ENCODE measurements at regions not wholly inside any gene's neighbourhood (a gene's known extent, or its start where the extent isn't known, plus 50 kb on each side); places are given as distances from the start of the nearest gene placed in this dataset.

DNA sequence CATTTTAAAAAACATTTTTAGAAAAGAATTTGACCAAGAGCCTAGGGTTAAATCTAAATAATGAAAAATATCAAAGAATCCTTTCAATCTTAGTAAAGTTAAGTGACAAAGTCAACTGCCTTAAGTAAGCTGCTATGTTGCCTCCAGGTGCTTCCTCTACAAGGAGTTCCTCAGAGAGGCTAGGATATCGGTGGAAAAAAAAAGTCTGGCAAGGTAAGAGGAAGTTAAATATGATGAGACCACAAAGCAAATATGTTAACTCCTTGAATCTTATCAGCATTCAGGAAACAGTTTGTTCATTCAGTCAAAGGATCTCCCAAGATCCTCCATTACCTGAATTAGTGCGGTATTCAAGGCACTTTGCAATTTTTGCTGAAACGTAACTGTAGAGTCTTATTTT, 563.5 kb downstream of the PTPRC start (continued):
- TF ChIP-seq ZNF333 (CRISPR knock-in tag; IDR thresholded peaks at IDR 0.05; ENCODE audit: borderline replicate concordance) = no peak
- TF ChIP-seq ZNF124 (CRISPR knock-in tag; IDR thresholded peaks at IDR 0.05) = no peak
- TF ChIP-seq, protein P1, sequence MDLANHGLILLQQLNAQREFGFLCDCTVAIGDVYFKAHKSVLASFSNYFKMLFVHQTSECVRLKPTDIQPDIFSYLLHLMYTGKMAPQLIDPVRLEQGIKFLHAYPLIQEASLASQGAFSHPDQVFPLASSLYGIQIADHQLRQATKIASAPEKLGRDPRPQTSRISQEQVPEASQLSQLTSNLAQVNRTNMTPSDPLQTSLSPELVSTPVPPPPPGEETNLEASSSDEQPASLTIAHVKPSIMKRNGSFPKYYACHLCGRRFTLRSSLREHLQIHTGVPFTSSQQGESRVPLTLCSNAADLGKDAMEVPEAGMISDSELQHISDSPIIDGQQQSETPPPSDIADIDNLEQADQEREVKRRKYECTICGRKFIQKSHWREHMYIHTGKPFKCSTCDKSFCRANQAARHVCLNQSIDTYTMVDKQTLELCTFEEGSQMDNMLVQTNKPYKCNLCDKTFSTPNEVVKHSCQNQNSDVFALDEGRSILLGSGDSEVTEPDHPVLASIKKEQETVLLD (CRISPR knock-in tag; IDR thresholded peaks at IDR 0.05; ENCODE audit: low read depth) = no peak

DNA sequence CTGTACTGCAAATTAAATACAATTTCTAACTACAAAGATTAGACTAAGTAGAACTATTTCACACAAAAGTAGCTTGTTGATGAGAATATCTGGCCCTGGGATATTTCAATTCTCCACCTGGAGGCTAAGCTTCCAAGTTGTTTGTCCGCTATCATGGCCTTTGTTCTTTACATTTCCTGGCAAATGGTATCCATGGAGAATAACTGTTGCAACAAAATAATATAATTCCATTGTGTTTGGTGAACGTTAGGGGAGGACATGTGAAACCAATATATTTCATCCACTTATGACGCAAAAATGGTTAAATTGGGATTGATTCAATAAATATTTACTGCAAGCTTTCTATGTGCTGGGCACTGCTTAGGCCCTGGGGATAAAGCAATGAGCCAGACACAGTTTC, 565.4 kb downstream of the PTPRC start:
- Histone ChIP-seq H3K79me2 (ENCODE audit: insufficient read depth, low read length) (no peaks in the 10 kb centered on the region), H3K4me1 (ENCODE audit: insufficient read depth, low read length) (no peaks in the 10 kb centered on the region), H3K4me2 (ENCODE audit: low read depth, low read length) (no peak overlapping the region), H3K9me3 (ENCODE audit: low read length) (no peaks in the 10 kb centered on the region), H3K4me3 (replicated peaks in 1 of 3; ENCODE audit: insufficient read depth in 1 of 3, low read depth in 2 of 3, low read length in 3 of 3) (no peak overlapping the region), H3K27ac (ENCODE audit: extremely low read length, insufficient read depth, low read length) (no peak overlapping the region), H3K27me3 (ENCODE audit: control insufficient read depth in 1 of 2, insufficient read depth in 2 of 2, low read length in 2 of 2) (no peaks in the 10 kb centered on the region), H3K9ac (ENCODE audit: insufficient read depth, low read depth, low read length) (no peak overlapping the region), H2AFZ (ENCODE audit: low read length) (no peak overlapping the region), H4K20me1 (ENCODE audit: insufficient read depth, low read length) (no peaks in the 10 kb centered on the region), H3K36me3 (replicated peaks in 1 of 2; ENCODE audit: control insufficient read depth in 1 of 2, insufficient read depth in 2 of 2, low read length in 2 of 2) (no peaks in the 10 kb centered on the region)
- CTCF ChIA-PET (ENCODE audit: low intra/inter-chr PET ratio, low total read pairs) = no interaction called here
- in situ Hi-C loops (cut with HindIII; ENCODE audit: extremely low pct_ligation_motif_present, low pct_unique_long_range_greater_than_20kb) (no loop called here), intact Hi-C loops (cut with micrococcal nuclease; ENCODE audit: unreplicated experiment) (no loop called here)
- DNase-seq (ENCODE audit: low spot score) (no peak), FAIRE-seq (no peak), ATAC-seq (no peak)
- 6% methylated on average over 3 of the region's 3 CpGs for WGBS (ENCODE audit: low lambda C conversion rate)
- POLR2A ChIA-PET = no interaction called here
- no TSS peak for BruUV-seq (replicated peaks)
- TF ChIP-seq ZBTB8A (CRISPR knock-in tag; IDR thresholded peaks at IDR 0.05; ENCODE audit: borderline replicate concordance, low read depth) = no peak
- TF ChIP-seq HOXA9 (CRISPR knock-in tag; IDR thresholded peaks at IDR 0.05; ENCODE audit: borderline replicate concordance) = no peak
- no peak for TF ChIP-seq ZNF17 (CRISPR knock-in tag; IDR thresholded peaks at IDR 0.05)
- TF ChIP-seq NR3C1 (CRISPR knock-in tag; IDR thresholded peaks at IDR 0.05) = no peak
- no peak for TF ChIP-seq ZNF782 (CRISPR knock-in tag; IDR thresholded peaks at IDR 0.05; ENCODE audit: borderline replicate concordance)
- no peak for TF ChIP-seq SP4 (CRISPR knock-in tag; IDR thresholded peaks at IDR 0.05)
- TF ChIP-seq, protein P2, sequence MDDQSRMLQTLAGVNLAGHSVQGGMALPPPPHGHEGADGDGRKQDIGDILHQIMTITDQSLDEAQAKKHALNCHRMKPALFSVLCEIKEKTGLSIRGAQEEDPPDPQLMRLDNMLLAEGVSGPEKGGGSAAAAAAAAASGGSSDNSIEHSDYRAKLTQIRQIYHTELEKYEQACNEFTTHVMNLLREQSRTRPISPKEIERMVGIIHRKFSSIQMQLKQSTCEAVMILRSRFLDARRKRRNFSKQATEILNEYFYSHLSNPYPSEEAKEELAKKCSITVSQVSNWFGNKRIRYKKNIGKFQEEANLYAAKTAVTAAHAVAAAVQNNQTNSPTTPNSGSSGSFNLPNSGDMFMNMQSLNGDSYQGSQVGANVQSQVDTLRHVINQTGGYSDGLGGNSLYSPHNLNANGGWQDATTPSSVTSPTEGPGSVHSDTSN (CRISPR knock-in tag; IDR thresholded peaks at IDR 0.05; ENCODE audit: borderline replicate concordance) = no peak
- TF ChIP-seq FOXA1 (IDR thresholded peaks at IDR 0.05) = no peak
- TF ChIP-seq FOXA1 (CRISPR knock-in tag; IDR thresholded peaks at IDR 0.05) = no peak
- no peak for TF ChIP-seq HNRNPL (IDR thresholded peaks at IDR 0.05; ENCODE audit: low read depth, low read length)
- no peak for TF ChIP-seq ZNF232 (CRISPR knock-in tag; IDR thresholded peaks at IDR 0.05; ENCODE audit: borderline replicate concordance)
- no peak for TF ChIP-seq ZFP90 (CRISPR knock-in tag; IDR thresholded peaks at IDR 0.05; ENCODE audit: borderline replicate concordance)
- no peak for TF ChIP-seq SMC3 (IDR thresholded peaks at IDR 0.05; ENCODE audit: low read length)
- TF ChIP-seq MBD4 (IDR thresholded peaks at IDR 0.05; ENCODE audit: borderline replicate concordance, low read length) = no peak
- TF ChIP-seq, protein P3, sequence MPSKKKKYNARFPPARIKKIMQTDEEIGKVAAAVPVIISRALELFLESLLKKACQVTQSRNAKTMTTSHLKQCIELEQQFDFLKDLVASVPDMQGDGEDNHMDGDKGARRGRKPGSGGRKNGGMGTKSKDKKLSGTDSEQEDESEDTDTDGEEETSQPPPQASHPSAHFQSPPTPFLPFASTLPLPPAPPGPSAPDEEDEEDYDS (CRISPR knock-in tag; IDR thresholded peaks at IDR 0.05) = no peak
